ENCODE measurements at regions not wholly inside any gene's neighbourhood (a gene's known extent, or its start where the extent isn't known, plus 50 kb on each side); places are given as distances from the start of the nearest gene placed in this dataset.

DNA sequence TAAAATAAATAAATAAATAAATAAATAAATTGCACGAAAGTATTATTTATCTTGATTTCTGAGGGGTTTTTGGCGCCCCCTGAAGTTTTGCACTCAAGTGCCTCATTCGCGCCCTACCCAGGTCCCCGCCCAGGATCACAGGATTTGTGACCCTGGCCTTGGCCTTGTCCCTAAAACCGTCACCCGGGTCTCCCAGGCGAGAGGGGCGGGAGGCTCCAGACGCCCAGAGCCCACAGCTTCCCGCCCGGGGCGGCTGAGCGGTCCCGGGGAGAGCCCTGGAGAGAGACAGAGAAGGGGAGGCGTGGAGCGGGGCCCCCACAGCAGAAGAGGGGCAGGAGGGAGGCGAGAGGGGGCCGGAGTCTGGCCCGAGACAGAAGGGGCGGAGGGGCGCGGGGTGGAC is 91.8 kb upstream of the CASZ1 start:
- no peak for TF ChIP-seq POLR2A (IDR thresholded peaks at IDR 0.05)
- TF ChIP-seq CTCF (IDR thresholded peaks at IDR 0.05), result no peak

All from uterus (tissue), 2 donors.